ENCODE measurements at regions not wholly inside any gene's neighbourhood (a gene's known extent, or its start where the extent isn't known, plus 50 kb on each side); places are given as distances from the start of the nearest gene placed in this dataset.

GRCh38 chr6:104614394-104614793 lies 245.3 kb downstream of the HACE1 start:
- TF ChIP-seq ZNF431 (CRISPR knock-in tag; IDR thresholded peaks at IDR 0.05; ENCODE audit: borderline replicate concordance, low read depth) (no peak), TCF12 (IDR thresholded peaks at IDR 0.05) (no peak), TCF12 (CRISPR knock-in tag; IDR thresholded peaks at IDR 0.05) (no peak), RAD21 (CRISPR knock-in tag; IDR thresholded peaks at IDR 0.05) (no peak), POLR2A (IDR thresholded peaks at IDR 0.05; ENCODE audit: insufficient read depth in 1 of 2, low read depth in 2 of 2, low read length in 2 of 2) (no peak), CTCF (CRISPR knock-in tag; IDR thresholded peaks at IDR 0.05) (no peak), AFF4 (CRISPR knock-in tag; IDR thresholded peaks at IDR 0.05) (no peak), ZNF577 (CRISPR knock-in tag; IDR thresholded peaks at IDR 0.05; ENCODE audit: borderline replicate concordance, low read depth) (no peak)

Measured in HepG2 (cell line).